H1 (cell line): ENCODE measurements at regions not wholly inside any gene's neighbourhood (a gene's known extent, or its start where the extent isn't known, plus 50 kb on each side); places are given as distances from the start of the nearest gene placed in this dataset.

Source experiments
- CTCF ChIA-PET: fragments of 300-600 bp; sonication (Branson Sonifier 250); formaldehyde crosslinking; loops from one replicate; lab custom pipeline; 2021; ENCODE audit not compliant: partially characterized antibody; lab: Charles Lee
- POLR2A ChIA-PET: fragments of 300-600 bp; sonication (Branson Sonifier 250); formaldehyde crosslinking; loops from one replicate; lab custom pipeline; 2021; ENCODE audit warnings: inconsistent platforms; ENCODE audit not compliant: partially characterized antibody; lab: Charles Lee
- DNase-seq, 2 experiments: peaks; one replicate each; pipeline versions ENCODE4 v3.0.0 to v3.0.0-alpha.2; 2010 to 2022; ENCODE audit warnings: low spot score in 2 of 2, low read depth in 1 of 2, mixed read lengths in 1 of 2
- FAIRE-seq: peaks from 2 replicates; lab custom pipeline; 2011; peaks lifted over from hg19 to GRCh38; lab: Jason Lieb, UNC
- H2AFZ ChIP-seq: 2 replicates; pipeline ENCODE4 v1.8.1; 2012; ENCODE audit warnings: low read length, inconsistent platforms
- H2AK5ac ChIP-seq: 2 replicates; pipeline ENCODE4 v1.6.1; 2013; ENCODE audit warnings: low read depth, low read length
- H2BK120ac ChIP-seq: replicated peaks from 2 replicates; pipeline ENCODE3; 2013; ENCODE audit warnings: low read depth, low read length, inconsistent platforms
- H2BK12ac ChIP-seq: 2 replicates; pipeline ENCODE4 v1.6.1; 2013; ENCODE audit warnings: low read depth, low read length
- H2BK15ac ChIP-seq: 2 replicates; pipeline ENCODE4 v1.6.1; 2013; ENCODE audit warnings: low read length
- H2BK20ac ChIP-seq: 2 replicates; pipeline ENCODE4 v1.6.1; 2013; ENCODE audit warnings: low read length
- H2BK5ac ChIP-seq: 2 replicates; pipeline ENCODE4 v1.6.1; 2013; ENCODE audit warnings: low read depth, low read length
- H3K14ac ChIP-seq: 2 replicates; pipeline ENCODE4 v1.6.1; 2013; ENCODE audit warnings: inconsistent platforms; ENCODE audit not compliant: insufficient read length
- H3K18ac ChIP-seq: 2 replicates; pipeline ENCODE4 v1.6.1; 2013; ENCODE audit warnings: low read length; ENCODE audit errors: extremely low read depth
- H3K23ac ChIP-seq: 2 replicates; pipeline ENCODE4 v1.6.1; 2013; ENCODE audit warnings: inconsistent platforms; ENCODE audit not compliant: insufficient read length
- H3K23me2 ChIP-seq: 2 replicates; pipeline ENCODE4 v1.6.1; 2013; ENCODE audit warnings: low read depth, low read length
- H3K27ac ChIP-seq: 2 replicates; pipeline ENCODE4 v1.6.1; 2011; ENCODE audit warnings: low read depth, low read length, inconsistent platforms
- H3K27me3 ChIP-seq, 4 experiments: replicated peaks in 1 of 4; 1 replicate in 1 of 4; 2 replicates in 3 of 4; pipeline versions ENCODE4 v1.6.1 to v1.8.1; 2011 to 2013; ENCODE audit warnings: low read length in 3 of 4, mild to moderate bottlenecking in 3 of 4, inconsistent platforms in 2 of 4, mixed read lengths in 2 of 4, moderate library complexity in 1 of 4; ENCODE audit not compliant: control insufficient read depth in 3 of 4, insufficient read depth in 3 of 4; ENCODE audit errors: extremely low read depth in 1 of 4
- H3K36me3 ChIP-seq, 4 experiments: 2 replicates each; pipeline versions ENCODE4 v1.6.1 to v1.8.1; 2011 to 2013; ENCODE audit warnings: mild to moderate bottlenecking in 4 of 4, low read length in 3 of 4, moderate library complexity in 2 of 4, control low read depth in 1 of 4, inconsistent platforms in 1 of 4; ENCODE audit not compliant: insufficient read depth in 4 of 4, control insufficient read depth in 2 of 4
- H3K4ac ChIP-seq: replicated peaks from 2 replicates; pipeline ENCODE3; 2013; ENCODE audit warnings: low read length, low read depth, mixed read lengths, inconsistent platforms; ENCODE audit not compliant: insufficient read length
- H3K4me1 ChIP-seq, 4 experiments: replicated peaks in 1 of 4; 1 replicate in 1 of 4; 2 replicates in 3 of 4; pipeline versions ENCODE4 v1.6.1 to v1.8.1; 2011 to 2013; ENCODE audit warnings: low read length in 3 of 4, inconsistent platforms in 2 of 4, mixed read lengths in 1 of 4; ENCODE audit not compliant: insufficient read depth in 4 of 4, control insufficient read depth in 3 of 4
- H3K4me2 ChIP-seq, 2 experiments: 2 replicates each; pipeline versions ENCODE4 v1.6.1 to v1.8.1; 2011 to 2013; ENCODE audit warnings: low read depth in 2 of 2, low read length in 2 of 2, control low read depth in 1 of 2, inconsistent platforms in 1 of 2, mild to moderate bottlenecking in 1 of 2; ENCODE audit not compliant: insufficient read depth in 1 of 2
- H3K4me3 ChIP-seq, 4 experiments: fragments of 200-600, 300-600 bp in 1 of 4; sonication (generic), shearing (Covaris generic), sonication (Bioruptor Twin) in 1 of 4; 2 replicates each; pipeline versions ENCODE4 v1.5.1 to v1.8.1; 2011 to 2016; ENCODE audit warnings: low read length in 4 of 4, low read depth in 3 of 4, control low read depth in 2 of 4, inconsistent platforms in 2 of 4, mild to moderate bottlenecking in 2 of 4, mixed read lengths in 1 of 4, moderate library complexity in 1 of 4; ENCODE audit not compliant: insufficient read depth in 2 of 4; ENCODE audit errors: extremely low read depth in 1 of 4
- H3K56ac ChIP-seq: replicated peaks from 2 replicates; pipeline ENCODE3; 2013; ENCODE audit warnings: low read depth, mild to moderate bottlenecking, mixed read lengths, low read length, inconsistent platforms; ENCODE audit not compliant: insufficient read length
- H3K79me1 ChIP-seq: 2 replicates; pipeline ENCODE4 v1.6.1; 2013; ENCODE audit warnings: low read depth, low read length, control low read depth
- H3K79me2 ChIP-seq, 2 experiments: 2 replicates each; pipeline versions ENCODE4 v1.6.1 to v1.8.1; 2012 to 2013; ENCODE audit warnings: low read length in 2 of 2, mild to moderate bottlenecking in 2 of 2, inconsistent platforms in 1 of 2; ENCODE audit not compliant: insufficient read depth in 2 of 2, control insufficient read depth in 1 of 2
- H3K9ac ChIP-seq, 4 experiments: replicated peaks in 1 of 4; 1 replicate in 1 of 4; 2 replicates in 3 of 4; pipeline versions ENCODE4 v1.6.1 to v1.8.1; 2011 to 2013; ENCODE audit warnings: low read depth in 3 of 4, low read length in 3 of 4, control low read depth in 2 of 4, mild to moderate bottlenecking in 2 of 4, moderate library complexity in 2 of 4, inconsistent platforms in 1 of 4; ENCODE audit errors: extremely low read depth in 1 of 4
- H3K9me3 ChIP-seq, 2 experiments: 2 replicates each; pipeline versions ENCODE4 v1.6.1 to v1.8.1; 2012 to 2013; ENCODE audit warnings: mild to moderate bottlenecking in 2 of 2, moderate library complexity in 2 of 2, control low read depth in 1 of 2, inconsistent platforms in 1 of 2, low read depth in 1 of 2, low read length in 1 of 2, mixed read lengths in 1 of 2; ENCODE audit not compliant: insufficient read depth in 2 of 2
- H4K20me1 ChIP-seq, 2 experiments: replicated peaks in 1 of 2; 2 replicates each; pipeline versions ENCODE3 to v1.8.1; 2011 to 2013; ENCODE audit warnings: inconsistent platforms in 2 of 2, low read length in 2 of 2, mild to moderate bottlenecking in 1 of 2; ENCODE audit not compliant: insufficient read depth in 2 of 2, control insufficient read depth in 1 of 2
- H4K5ac ChIP-seq: 2 replicates; pipeline ENCODE4 v1.6.1; 2013; ENCODE audit warnings: low read length, low read depth, mixed read lengths, inconsistent platforms; ENCODE audit not compliant: insufficient read length
- H4K8ac ChIP-seq: 2 replicates; pipeline ENCODE4 v1.8.0; 2013; ENCODE audit warnings: mild to moderate bottlenecking, moderate library complexity, low read length, inconsistent platforms; ENCODE audit not compliant: insufficient read depth; ENCODE audit errors: extremely low read depth
- H4K91ac ChIP-seq: replicated peaks from 2 replicates; pipeline ENCODE3; 2013; ENCODE audit warnings: low read length, mixed read lengths, inconsistent platforms; ENCODE audit not compliant: insufficient read length
- ASH2L ChIP-seq: fragments of 200-600, 300-600 bp; sonication (generic); IDR thresholded peaks from one replicate; pipeline ENCODE4 v1.7.1; 2017; ENCODE audit warnings: low read length
- CEBPB ChIP-seq: IDR thresholded peaks from 2 replicates; pipeline ENCODE4 v1.6.1; 2012; ENCODE audit warnings: low read depth, low read length
- EP300 ChIP-seq, 2 experiments: IDR thresholded peaks; 1 replicate in 1 of 2; 2 replicates in 1 of 2; pipeline ENCODE4 v1.6.1; 2011 to 2012; ENCODE audit warnings: low read depth in 2 of 2, low read length in 2 of 2, mild to moderate bottlenecking in 2 of 2, borderline replicate concordance in 1 of 2, inconsistent platforms in 1 of 2, moderate library complexity in 1 of 2
- EZH2 ChIP-seq: fragments of 200-600 bp; sonication (generic); IDR thresholded peaks from 2 replicates; pipeline ENCODE4 v1.7.1; 2012; ENCODE audit warnings: low read depth, mild to moderate bottlenecking, moderate library complexity, low read length, inconsistent platforms; ENCODE audit not compliant: severe bottlenecking
- FOSL1 ChIP-seq: IDR thresholded peaks from 2 replicates; pipeline ENCODE4 v1.6.1; 2011; ENCODE audit warnings: mild to moderate bottlenecking, low read depth, low read length, moderate library complexity; ENCODE audit not compliant: insufficient read depth
- GTF2F1 ChIP-seq: IDR thresholded peaks from 2 replicates; pipeline ENCODE4 v1.6.1; 2012; ENCODE audit warnings: low read depth, low read length, improper control_type of control experiment, borderline replicate concordance
- JUND ChIP-seq: IDR thresholded peaks from 2 replicates; pipeline ENCODE4 v1.6.1; 2011; ENCODE audit warnings: mild to moderate bottlenecking, improper control_type of control experiment, low read length
- NANOG ChIP-seq: IDR thresholded peaks from 2 replicates; pipeline ENCODE4 v1.6.1; 2011; ENCODE audit warnings: low read length, low read depth, mild to moderate bottlenecking, inconsistent platforms; ENCODE audit not compliant: insufficient read depth, poor library complexity, severe bottlenecking
- POLR2A ChIP-seq, 2 experiments: IDR thresholded peaks; 1 replicate in 1 of 2; 2 replicates in 1 of 2; pipeline ENCODE4 v1.6.1; 2011; ENCODE audit warnings: low read depth in 2 of 2, low read length in 2 of 2, mild to moderate bottlenecking in 2 of 2; ENCODE audit errors: control extremely low read depth in 1 of 2
- SIN3A ChIP-seq, 2 experiments: IDR thresholded peaks in 1 of 2; conservative IDR thresholded peaks in 1 of 2; 2 replicates each; pipeline ENCODE4 v1.6.1; 2011 to 2012; ENCODE audit warnings: low read length in 2 of 2, improper control_type of control experiment in 1 of 2, low read depth in 1 of 2, mild to moderate bottlenecking in 1 of 2
- SIX5 ChIP-seq: IDR thresholded peaks from 2 replicates; pipeline ENCODE4 v1.6.1; 2011; ENCODE audit warnings: mild to moderate bottlenecking, low read depth, low read length
- SP2 ChIP-seq: IDR thresholded peaks from 2 replicates; pipeline ENCODE4 v1.6.1; 2012; ENCODE audit warnings: mild to moderate bottlenecking, low read length, inconsistent platforms
- TAF1 ChIP-seq: IDR thresholded peaks from 2 replicates; pipeline ENCODE4 v1.6.1; 2011; ENCODE audit warnings: mild to moderate bottlenecking, low read depth, low read length
- TCF12 ChIP-seq: IDR thresholded peaks from 2 replicates; pipeline ENCODE4 v1.6.1; 2011; ENCODE audit warnings: low read depth, mild to moderate bottlenecking, low read length
- TEAD4 ChIP-seq: IDR thresholded peaks from 2 replicates; pipeline ENCODE4 v1.6.1; 2012; ENCODE audit warnings: low read depth, low read length, inconsistent platforms, mixed read lengths
- WGBS, 2 experiments: shearing (Covaris generic) in 1 of 2; methylation state at CpG; one replicate each; pipeline versions ENCODE4 v1.1.6 to v1.1.7; 2013 to 2015; ENCODE audit warnings: low lambda C conversion rate in 2 of 2, mixed read lengths in 2 of 2, inconsistent platforms in 1 of 2, low coverage in 1 of 2, missing lambda C conversion rate in 1 of 2; ENCODE audit not compliant: insufficient replicate concordance in 2 of 2, insufficient coverage in 1 of 2, insufficient read length in 1 of 2; ENCODE audit errors: extremely low coverage in 1 of 2, missing lambda C conversion rate in 1 of 2; 5-methylcytosine and 5-hydroxymethylcytosine counted together

GRCh38 chr4:4670869-4671268, 129.0 kb upstream of the STX18 start:
- H4K5ac ChIP-seq, result no peak overlapping the region
- H2BK15ac ChIP-seq, result no peak overlapping the region
- no peaks in the 10 kb centered on the region for H3K36me3 ChIP-seq
- H2BK20ac ChIP-seq, result no peak overlapping the region
- no peak overlapping the region for H3K4me3 ChIP-seq
- H4K20me1 ChIP-seq, result peaks cover 0 to 2% of the 10 kb centered on the region in 2 experiments
- no peak overlapping the region for H3K18ac ChIP-seq
- WGBS, 2 experiments, result 63% methylated on average over 5 of the region's 5 CpGs; no CpG with 5 or more reads in 1 of the 2 experiments
- H3K23me2 ChIP-seq, result peaks cover 7% of the 10 kb centered on the region; the same call in 1 of the 2 replicates
- H3K27ac ChIP-seq, result no peak overlapping the region
- no peak overlapping the region for H3K4ac ChIP-seq
- no peak overlapping the region for H2AK5ac ChIP-seq
- no peak overlapping the region for H4K91ac ChIP-seq
- H3K9me3 ChIP-seq, result no peaks in the 10 kb centered on the region
- no peaks in the 10 kb centered on the region for H3K79me2 ChIP-seq
- H2BK12ac ChIP-seq, result peak overlapping the region; percentile 22; the same call in 1 of the 2 replicates
- H3K79me1 ChIP-seq, result no peaks in the 10 kb centered on the region
- no peak overlapping the region for H3K23ac ChIP-seq
- CTCF ChIA-PET, result interaction anchor here (0.7 to 1.2 kb wide), 4 partner anchors 14 to 201 kb away, joined by 3 to 4 read pairs (median 3); no protein-coding TSS in a partner anchor
- no peak overlapping the region for H3K4me2 ChIP-seq
- no peak overlapping the region for H3K14ac ChIP-seq
- H4K8ac ChIP-seq, result no peak overlapping the region
- peaks cover 10 to 19% (median 14%) of the 10 kb centered on the region in 4 experiments for H3K4me1 ChIP-seq
- no peaks in the 10 kb centered on the region; a peak in 2 of 7 replicates for H3K27me3 ChIP-seq
- H2AFZ ChIP-seq, result no peak overlapping the region
- H2BK5ac ChIP-seq, result no peak overlapping the region
- POLR2A ChIA-PET, result interaction anchor here (2.2 kb wide), 1 partner anchor 182 kb away, joined by 5 read pairs; no protein-coding TSS in a partner anchor
- H2BK120ac ChIP-seq, result no peak overlapping the region
- no peak overlapping the region for H3K9ac ChIP-seq
- no peak overlapping the region for H3K56ac ChIP-seq
- no peak for FAIRE-seq
- no peak for DNase-seq
- TF ChIP-seq CEBPB (no peak), ASH2L (no peak), SIX5 (no peak), FOSL1 (no peak), JUND (0 out of 2 replicates have a peak, but pooled peaks have one; percentile 32), GTF2F1 (no peak), TCF12 (0 out of 2 replicates have a peak, but pooled peaks have one; percentile 13), NANOG (no peak), TAF1 (no peak), SIN3A (conservative IDR thresholded peaks at IDR 0.05 in 1 of 2, IDR thresholded peaks at IDR 0.05 in 1 of 2; ENCODE audit: low read depth in 1 of 2, low read length in 2 of 2) (no peak), TEAD4 (no peak), EZH2 (no peak), SP2 (no peak), EP300 (IDR thresholded peaks at IDR 0.05; ENCODE audit: borderline replicate concordance in 1 of 2, low read depth in 2 of 2, low read length in 2 of 2) (no peak), POLR2A (IDR thresholded peaks at IDR 0.05; ENCODE audit: control extremely low read depth in 1 of 2, low read depth in 2 of 2, low read length in 2 of 2) (no peak)
